GM19023 (cell line): ENCODE measurements at regions not wholly inside any gene's neighbourhood (a gene's known extent, or its start where the extent isn't known, plus 50 kb on each side); places are given as distances from the start of the nearest gene placed in this dataset.
A peak's percentile ranks its signal among the peaks of the same experiment; 100 is the strongest.

Source experiments
- ATAC-seq: cut with Tn5 transposase; IDR thresholded peaks from one replicate; pipeline ENCODE4 v1.9.1; 2021; ENCODE audit warnings: mild to moderate bottlenecking, moderate library complexity; ENCODE audit not compliant: unreplicated experiment

DNA sequence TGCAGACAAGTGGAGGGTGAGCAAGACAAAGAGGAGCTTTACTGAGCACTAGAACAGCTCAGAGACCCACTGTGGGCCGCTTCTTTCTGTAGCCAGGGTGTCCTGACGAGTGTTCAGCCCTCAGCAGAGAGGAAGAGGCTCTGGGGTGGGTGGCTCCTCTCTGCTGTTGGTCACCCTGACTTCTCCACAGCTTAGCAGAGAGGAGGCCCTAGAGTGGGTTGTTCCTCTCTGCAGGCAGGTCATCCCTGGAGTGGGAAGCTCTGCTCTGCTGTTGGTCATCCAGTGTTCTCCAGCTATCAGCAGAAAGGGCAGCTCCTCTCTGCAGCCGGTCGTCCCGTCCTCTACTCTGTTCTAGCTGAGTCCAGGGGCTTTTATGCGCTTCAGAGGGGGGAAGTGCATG lies 286.5 kb downstream of the ICOS start:
- ATAC-seq: no peak

DNA sequence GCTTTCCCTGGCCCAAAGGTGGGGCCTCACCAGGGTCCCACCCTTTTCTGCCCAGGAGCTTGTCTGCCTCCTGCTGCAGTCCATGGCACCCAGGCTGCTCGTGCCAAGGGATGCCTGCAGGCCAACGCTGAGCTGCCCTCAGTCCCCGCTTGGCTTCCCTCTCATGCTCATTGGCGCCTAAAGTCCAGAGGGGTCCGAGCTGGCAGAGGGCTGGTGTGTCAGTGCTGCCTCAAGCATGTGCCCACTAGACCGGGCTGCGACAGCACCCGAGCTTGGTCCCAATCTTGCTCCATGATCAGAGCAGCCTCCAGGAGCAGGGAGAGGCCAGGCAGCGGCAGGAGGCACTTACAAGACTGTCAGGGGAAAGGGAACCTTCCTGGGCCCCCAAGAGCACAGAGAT lies 287.0 kb downstream of the ICOS start:
- ATAC-seq: no peak

DNA sequence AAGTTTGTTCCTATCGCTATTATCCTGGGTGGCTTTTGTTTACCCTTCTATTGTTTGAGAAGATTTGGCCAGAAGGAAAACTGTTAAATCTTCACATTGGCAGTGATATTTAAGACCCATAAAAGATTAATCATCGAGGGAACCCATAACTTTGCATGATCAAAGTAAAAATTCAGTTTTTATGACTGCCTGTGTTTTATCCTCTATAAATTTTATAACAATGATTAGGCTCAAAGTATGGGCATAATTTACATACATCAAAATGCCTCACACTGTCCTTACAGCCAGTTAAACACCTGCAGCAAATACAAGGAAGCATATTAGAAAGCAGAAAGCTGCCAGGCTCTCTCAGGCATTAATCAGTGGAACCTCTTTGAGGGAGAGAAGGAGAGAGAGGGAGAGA lies 289.1 kb downstream of the ICOS start:
- no peak for ATAC-seq

DNA sequence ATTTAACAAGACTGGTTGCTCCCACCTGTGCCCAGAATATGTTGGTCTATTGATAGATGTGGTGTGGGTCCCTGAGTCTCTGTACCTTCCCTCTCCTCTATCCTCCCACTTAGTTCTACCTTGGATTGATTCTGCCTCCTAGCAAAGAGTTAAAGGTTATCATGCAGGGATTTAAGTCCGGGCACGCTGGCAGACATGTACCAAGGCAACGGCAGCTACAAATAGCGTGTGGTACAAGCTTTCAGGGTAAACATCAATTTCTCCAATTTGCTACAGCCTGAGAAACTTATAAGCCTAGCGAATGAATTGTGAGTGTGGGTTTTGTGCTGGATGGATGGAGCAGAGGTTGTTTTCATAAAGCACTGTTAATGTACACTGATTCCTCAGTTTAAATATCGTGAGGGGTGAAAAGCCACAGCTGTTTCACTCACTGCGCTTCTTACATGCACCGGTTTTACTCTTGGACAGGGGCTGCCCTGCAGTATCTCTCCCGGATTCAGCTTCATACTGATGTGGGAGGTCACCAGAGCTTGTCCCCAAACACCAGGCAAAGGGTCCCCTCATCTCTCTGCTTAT lies 289.8 kb downstream of the ICOS start:
- no peak for ATAC-seq

DNA sequence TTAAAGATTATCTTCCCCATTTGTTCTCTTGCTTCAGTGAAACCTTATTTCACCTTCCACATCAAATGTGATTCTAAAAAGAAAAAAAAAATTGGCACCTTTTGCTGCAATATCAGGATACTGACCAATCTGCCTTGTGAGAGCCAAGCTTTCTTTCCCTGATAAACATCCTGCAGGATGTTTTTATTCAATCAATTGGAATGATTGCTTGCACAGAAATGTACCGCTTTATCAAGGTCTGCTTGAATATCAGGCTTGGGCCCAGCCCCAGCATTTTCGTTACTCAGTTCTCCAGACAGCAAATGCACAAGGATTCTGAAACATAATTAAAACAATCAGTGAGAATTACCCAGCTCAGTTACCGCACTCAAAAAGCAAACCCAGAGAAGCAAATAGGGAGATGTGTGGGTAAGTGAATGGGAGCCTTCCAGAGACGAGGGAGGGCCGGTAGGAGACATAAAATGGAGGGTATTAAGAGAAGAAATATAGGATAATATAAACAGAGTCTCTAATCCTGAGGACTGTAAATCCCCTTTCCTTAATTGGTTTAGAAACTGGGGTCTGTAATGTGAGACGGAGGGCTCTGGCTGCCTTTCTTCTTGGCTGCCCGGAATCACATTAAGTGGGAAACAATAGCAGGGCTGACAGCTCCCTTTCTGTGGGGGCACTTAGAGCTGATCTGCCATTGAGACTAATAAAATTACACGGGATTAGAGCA lies 291.8 kb downstream of the ICOS start:
- no peak for ATAC-seq

DNA sequence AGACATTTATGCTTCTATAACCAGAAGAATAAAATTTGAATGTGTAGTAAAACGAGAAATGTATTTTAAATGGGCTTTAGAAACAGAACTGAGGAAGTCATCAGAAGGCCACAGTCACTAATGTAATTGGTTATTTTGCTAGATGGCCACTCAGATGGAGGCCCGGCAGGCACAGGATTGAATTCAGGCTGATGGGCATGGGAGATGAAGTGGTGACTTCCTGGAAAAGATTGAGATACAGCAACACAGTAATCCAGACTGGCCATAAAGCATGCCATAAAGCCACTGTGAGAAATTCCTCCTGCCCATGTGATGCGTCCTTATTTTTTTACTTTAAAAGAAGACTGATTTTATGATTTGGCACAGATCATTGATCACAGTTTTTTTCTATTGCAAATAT lies 297.7 kb downstream of the ICOS start:
- no peak for ATAC-seq

- ATAC-seq: no peak
These were observed 298.3 kb downstream of the ICOS start for GRCh38 chr2:204234879-204235278.

DNA sequence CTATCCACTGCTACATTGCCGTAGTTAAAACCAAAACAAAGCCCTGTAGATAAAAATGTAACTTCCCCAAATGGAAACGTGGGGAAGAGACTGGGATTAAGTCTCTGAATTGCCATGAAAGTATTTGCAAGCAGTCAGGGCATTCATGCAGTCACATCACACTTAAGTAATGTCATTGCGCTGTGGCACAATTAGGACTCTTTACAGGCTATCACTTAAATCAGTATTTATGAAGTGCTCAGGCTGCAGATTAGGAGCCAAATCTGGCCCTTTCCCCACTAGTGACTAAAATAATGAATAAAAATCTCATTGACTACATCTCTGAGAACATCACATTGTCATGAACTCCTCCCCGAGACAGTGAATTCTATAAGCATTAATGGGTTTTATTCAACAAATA lies 300.9 kb downstream of the ICOS start:
- no peak for ATAC-seq

DNA sequence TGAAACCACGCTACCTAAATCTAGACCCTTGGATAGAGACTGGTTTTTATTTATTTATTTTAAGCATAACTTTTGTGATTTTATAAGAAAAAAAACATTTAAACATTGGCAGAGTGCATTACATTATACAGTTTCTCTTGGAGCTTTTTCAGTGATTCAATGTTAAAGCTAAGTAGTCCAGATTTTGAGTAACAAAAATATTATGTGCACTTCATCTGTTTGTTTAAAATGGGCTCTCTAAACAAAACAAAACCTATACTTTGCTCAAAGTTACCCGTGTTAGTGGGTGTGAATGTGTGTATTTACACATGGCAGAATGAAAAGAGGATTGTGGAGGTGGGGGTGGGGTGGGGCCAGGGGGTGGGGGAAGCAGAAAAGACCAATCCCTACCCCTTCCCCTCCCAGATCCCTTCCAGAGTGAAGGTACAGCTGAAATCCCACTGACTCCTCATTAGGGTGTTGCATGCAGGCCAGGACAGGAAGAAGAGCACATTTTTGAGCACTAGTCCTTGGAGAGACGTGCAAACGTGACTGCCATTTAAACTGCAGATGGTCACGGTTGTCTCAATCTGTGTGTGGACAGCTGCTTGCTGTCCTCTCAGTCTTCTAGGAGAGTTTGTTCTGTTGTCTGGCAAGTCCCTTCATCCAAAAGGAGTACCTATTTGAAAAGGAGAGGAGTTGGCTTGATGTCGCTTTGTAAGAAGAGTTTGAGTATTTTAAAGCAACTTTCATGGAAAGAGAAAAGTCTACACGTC lies 303.0 kb downstream of the ICOS start:
- no peak for ATAC-seq

GRCh38 chr2:204240961-204241360 lies 304.3 kb upstream of the PARD3B start:
- ATAC-seq: no peak

DNA sequence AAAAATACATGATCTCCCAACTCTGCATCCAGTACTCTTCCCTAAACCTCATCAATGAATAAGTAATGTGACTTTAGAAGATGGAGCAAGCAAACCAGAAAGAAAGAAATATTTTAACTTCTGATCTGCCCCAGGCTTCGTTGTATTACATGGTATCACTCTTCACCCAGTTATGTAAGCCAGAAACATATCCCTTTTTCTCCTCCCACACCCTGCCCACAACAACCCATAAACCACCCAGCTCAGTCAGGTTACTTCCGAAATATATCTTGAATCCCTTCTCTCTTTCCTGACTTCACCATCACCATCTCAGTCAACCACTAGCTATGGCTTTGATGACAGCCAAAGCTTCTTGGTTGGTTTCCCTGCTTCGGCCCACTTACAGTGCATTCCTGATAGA lies 295.8 kb upstream of the PARD3B start:
- ATAC-seq: no peak

- no peak for ATAC-seq
These were observed 294.6 kb upstream of the PARD3B start for GRCh38 chr2:204250692-204251091.

- peak; percentile 62 for ATAC-seq
These were observed 293.9 kb upstream of the PARD3B start for GRCh38 chr2:204251158-204251997.

DNA sequence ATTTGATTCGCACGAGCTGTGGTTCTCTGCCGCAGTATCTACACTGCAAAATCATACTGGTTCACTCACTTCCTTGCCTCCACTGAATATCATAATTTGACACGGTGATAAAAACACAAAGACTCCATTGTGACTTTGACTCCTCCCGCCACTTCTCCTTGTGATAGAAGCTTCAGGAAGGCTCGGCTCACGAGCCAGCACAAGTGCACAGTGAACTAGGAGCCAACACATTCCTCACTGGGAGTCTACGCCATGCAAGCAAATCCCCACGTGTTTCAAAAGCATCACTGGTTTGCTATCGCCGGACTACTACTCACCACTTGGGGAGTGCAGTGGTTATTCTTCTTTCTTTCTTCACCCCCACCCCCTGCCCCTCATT lies 293.3 kb upstream of the PARD3B start:
- no peak for ATAC-seq

- no peak for ATAC-seq
These were observed 290.2 kb upstream of the PARD3B start for GRCh38 chr2:204255071-204255470.

GRCh38 chr2:204255526-204255925 lies 289.7 kb upstream of the PARD3B start:
- ATAC-seq: no peak

DNA sequence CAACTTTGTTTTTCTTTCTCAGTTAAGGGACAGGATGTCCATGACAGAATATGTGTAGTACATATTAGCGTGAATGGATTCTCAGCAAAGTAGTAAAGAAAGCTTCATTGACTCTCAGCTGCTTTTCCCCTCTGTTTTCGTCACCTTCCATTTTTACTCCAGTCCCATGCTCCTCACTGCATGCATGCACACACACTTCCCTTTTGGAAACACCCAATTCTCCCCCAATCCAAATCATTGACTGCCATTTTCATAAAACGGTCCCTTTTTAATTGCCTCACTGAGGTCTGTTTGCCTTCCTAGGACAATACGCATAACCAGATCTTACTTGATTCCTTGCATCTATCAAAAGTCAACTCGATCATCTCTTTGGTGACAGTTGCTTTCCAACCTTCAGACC lies 287.5 kb upstream of the PARD3B start:
- ATAC-seq: no peak

DNA sequence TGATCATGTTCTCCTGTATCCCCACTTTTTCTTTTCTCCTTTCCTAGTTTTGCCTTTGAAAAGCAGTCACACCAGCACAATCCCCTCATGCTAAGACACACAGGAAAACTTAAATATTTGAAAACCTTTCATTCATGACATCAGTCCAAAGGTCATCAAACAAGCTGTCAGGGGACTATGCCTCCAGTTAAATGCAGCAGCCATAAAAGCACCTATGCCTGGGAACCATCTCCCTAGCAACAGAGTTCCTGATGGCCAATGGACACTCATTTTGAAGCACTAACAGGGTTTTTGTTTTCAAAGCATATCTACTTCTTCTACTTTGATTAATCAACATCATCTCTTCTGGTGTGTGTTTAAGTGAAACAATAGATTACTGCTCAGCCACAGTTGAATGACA lies 286.4 kb upstream of the PARD3B start:
- no peak for ATAC-seq

DNA sequence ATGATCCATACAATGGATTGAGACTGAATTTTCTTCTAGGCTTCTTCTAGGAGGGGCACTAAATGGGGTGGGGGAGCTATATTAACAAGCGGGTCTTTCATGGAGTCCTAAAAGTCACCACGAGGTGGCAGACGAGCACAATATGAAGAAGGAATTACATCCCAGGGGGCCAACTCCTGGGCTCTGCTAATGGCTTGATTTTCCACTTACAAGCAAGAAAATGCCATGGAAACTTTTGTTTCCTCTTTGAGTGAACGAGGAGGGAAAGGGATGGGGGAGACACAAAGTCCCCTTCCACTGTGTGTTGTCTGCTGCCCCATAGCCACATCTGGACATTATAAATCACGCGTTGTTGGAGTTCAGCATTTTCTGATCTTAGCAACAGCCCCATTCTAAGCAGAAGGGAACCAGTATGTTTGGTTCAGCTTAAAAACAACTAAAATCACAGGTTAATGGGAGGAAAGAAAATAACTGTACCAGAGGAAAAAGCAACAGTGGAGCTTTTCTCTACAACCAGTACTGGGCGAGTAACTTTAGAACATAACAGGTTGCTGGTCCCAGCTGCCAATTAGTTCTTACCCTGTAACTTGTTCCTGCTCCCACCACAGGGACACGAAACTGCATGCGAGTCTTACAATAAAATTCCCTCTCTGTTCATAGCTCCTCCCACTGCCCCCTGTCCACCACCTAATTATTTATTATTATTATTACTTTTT lies 285.0 kb upstream of the PARD3B start:
- ATAC-seq: peak; percentile 78

DNA sequence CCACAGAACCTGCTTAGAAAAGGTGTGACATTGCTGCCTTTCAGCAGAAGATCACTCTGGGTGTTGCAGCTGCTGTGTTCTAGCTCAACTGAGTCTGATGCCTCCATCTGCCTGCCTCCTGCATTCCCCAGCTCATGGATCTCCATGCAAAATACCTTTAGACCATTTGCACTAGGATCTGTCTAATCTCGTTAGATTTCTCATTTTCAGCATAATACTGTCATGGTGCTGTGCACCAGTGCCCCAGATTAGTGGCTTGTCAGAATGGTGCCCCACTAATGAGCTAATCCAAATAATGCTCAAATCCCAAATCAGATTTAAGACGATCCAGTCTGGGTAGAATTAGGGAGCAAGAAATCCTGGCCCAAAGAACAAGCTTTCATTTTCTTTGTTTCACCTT lies 284.4 kb upstream of the PARD3B start:
- no peak for ATAC-seq

DNA sequence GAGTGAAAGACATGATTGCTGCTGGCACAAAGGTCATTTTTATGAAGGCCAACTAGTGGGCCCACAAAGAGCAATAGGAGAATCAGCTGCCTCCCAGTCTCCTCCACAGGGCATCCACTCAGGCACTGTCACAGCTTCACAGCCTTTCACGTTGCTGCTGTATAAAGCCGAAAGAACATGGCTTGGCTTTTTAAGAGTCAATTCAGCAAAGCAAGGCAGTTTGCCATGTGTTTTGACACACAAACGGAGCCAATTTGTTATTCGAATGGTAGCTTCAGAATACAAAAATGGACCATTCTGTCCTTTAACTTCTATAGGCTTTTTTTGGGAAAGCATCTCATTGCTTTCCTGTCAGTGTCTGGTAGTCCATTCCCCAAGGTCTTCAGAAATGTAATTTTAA lies 283.4 kb upstream of the PARD3B start:
- ATAC-seq: no peak
